ENCODE measurements at regions not wholly inside any gene's neighbourhood (a gene's known extent, or its start where the extent isn't known, plus 50 kb on each side); places are given as distances from the start of the nearest gene placed in this dataset.
"Not testable (repeated sequence)": the region's sequence is repeated elsewhere in the genome, so short reads cannot be mapped to it uniquely, and the experiment has no call there.

DNA sequence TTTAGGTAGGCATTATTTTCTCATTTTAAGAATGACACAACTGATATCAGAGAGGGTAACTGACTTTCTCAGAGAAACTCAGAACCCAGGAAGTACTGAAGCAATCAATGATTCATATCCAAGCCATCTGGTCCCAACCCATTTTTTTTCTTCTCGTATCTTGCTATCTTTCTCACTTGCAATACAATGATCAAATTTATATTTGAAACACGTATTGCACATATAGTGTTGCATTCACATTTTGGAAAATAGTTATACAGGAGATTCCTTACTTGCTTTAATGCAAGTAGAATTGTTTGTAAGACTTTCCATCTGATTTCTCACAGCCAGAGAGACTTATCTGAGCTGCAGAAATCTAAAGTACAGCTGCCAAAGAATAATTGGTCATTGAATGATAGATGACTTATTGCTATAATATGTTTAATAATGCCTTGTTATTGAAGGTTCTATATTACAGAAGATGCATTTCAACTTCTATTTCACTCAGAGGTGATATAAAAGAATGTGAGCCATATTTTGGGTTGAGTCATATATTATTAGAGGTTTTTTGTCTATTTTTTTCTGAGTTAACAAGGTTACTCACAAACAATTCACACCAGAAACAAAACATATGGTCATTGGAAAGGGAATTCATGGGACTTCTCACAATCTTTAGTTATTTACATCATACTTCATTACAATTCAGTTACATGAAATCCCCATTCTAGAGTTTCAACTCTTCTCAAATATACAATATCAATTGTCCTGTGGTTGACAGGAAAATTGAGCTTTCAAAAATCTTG is 337.5 kb upstream of the CITED2 start:
- DNase-seq (ENCODE audit: low read depth): peak; percentile 87

- no peak for DNase-seq (ENCODE audit: low read depth)
Measured at GRCh38 chr6:139710556-139710955, 336.1 kb upstream of the CITED2 start.

DNA sequence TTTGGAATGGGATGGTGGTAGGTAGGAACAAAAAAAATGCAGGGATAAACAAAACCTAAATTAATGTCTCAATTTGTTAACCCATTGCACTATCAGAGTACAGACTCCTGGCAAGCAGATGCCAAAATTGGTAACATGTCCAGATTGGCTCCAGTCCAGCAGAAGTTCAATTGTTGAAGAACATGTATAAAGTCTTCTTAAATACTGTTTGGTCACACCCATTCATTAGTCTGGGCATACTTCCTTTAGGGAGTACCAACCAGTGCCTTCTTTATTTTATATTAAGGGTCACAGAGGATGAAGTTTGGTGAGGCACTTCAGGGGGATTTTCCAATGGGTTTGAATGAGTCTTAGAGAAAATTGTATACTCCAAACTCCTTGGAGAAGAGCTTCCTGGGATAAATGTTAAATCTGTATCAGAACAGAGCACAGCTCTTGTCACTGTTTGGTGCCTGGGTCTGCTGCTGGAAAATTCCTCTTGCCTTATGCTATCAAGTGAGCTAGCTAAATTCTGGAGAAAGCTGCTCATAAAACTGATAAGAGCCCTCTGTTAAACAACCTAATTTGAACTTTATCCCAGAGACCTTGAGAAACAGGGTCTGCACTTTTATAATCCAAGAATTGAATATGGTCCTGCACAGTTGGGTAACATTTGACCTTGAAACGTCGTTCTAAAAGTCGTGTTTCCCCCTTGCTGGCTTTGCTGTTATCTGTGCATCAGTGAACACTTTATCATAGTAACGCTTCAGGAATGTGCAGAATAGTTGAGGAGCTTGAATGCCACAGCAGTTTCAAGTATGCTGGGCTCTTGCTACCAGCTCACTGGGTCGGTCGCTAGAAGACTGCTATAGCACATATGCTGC is 334.1 kb upstream of the CITED2 start:
- DNase-seq (ENCODE audit: low read depth): peak; percentile 93

- no peak for DNase-seq (ENCODE audit: low read depth)
Measured at GRCh38 chr6:139706912-139707311, 332.5 kb upstream of the CITED2 start.

DNA sequence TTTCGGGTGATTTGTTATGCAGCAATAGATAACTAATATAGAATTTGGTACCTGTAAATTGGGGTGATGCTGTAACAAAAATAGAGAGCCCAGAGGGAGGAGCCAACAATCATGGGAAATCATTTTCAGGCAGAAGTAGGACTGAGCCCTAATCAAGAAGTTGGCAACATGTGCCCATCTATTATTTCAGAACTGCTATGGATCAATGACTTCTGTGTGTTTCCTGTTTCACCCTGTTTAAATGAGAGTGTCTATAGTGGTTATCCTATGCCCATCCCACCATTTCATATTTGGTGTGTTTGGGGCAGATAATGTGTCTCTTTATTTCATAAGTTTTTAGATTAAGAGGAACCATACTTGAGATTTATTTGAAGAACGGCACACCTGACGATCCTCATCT is 330.8 kb upstream of the CITED2 start:
- no peak for DNase-seq (ENCODE audit: low read depth)

GRCh38 chr6:139703780-139704179 is 329.3 kb upstream of the CITED2 start:
- no peak for DNase-seq (ENCODE audit: low read depth)

- DNase-seq (ENCODE audit: low read depth): no peak
Measured at GRCh38 chr6:139702706-139703105, 328.3 kb upstream of the CITED2 start.

DNA sequence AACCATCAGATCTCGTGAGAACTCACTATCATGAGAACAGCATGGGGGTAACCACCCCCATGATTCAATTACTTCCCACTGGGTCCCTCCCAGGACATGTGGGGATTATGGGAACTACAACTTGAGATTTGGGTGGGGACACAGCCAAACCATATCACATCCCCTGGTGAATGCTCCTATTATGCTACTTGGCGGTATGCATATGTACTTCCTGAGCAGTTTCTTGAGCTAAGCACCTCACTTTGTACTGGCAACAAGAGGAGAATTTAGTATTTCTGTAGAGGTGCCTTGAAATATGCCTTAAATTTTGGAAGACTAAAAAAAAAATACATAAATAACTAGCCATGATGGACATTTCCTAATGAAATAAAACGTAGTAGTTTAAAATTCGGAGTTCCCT is 327.2 kb upstream of the CITED2 start:
- no peak for DNase-seq (ENCODE audit: low read depth)

DNA sequence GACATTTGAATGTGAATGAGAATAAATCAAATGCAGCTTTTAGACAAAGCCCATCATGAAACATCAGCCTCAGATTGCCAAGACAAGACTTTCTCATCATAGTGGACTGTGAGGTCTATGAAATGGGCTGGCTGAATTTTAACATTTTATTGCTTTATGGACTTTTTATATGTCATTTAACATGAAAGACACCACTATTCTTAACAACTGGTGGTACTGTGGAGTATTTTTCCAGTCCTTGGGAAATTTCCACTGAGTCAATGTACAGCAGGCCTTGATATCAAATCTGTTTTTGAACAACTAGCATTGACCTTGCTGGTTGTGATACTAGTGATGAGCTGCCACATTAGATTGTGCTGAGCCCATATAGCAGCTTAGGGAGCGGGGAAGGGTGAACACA is 326.6 kb upstream of the CITED2 start:
- no peak for DNase-seq (ENCODE audit: low read depth)

DNA sequence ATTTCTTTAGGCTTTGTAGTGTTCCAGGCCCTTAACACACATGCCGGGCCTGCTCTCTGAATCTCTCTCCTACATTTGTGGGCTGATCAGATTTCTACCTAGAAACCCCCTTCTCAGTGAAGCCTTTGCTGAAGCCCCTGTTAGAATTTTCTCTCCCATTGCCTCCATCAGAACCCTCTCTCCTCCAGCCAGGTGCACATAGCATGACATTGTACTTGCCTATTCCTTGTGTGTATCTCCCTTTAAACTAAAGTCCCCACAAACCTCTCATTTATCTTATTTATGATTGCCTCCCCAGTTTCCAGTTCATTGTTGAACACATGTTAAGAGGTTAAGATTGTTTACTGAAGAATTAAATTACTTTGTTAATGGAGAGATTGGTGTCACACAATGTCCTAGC is 325.5 kb upstream of the CITED2 start:
- no peak for DNase-seq (ENCODE audit: low read depth)

DNA sequence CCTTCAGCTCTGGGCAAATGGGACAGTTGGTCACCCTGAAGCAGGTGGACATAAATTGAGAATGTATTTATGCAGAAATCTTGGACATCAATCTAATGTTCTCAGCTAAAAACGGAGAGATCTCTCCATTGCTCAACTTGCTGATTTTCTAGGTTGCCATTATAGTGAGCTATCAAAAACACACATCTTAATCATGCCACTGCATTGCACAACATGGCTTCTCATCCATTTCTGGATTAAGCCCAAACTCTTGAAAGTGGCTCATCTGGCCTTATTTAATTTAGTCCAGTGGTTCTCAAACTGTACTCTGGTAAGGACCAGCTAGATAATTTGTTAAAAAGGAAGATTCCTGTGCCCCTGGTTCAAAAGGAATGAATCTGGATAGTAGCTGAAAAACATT is 324.9 kb upstream of the CITED2 start:
- peak; percentile 87 for DNase-seq (ENCODE audit: low read depth)

DNA sequence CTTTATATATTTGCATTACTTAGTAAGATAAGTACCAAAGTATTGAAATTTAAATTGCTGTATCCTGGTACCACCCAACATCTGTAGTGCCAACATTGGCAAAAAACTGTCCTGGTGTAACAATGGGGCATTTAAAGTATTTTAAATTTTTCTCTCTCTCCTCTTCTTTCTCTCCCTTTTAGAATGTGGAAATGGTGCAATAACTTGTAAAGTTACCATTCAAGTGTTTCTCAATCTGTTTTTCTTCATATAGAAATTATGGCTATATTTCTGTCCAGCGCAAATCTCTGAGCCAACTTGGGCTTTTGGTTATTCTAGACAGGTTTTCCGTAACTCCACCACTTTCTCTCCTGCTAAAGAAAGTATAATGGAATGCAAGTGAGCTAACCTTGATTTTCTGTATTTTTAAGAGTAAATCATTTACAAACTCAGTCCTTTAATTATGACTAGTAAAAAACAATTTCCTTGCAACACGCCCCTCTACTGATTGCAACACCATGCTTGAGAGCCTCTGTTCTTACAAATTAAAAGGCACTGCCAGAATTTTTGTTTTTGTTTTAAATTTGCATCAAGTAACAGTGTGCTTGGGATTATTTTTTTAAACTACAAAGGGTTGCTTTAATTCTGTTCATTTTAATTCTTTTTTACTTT is 324.2 kb upstream of the CITED2 start:
- peak; percentile 59 for DNase-seq (ENCODE audit: low read depth)

DNA sequence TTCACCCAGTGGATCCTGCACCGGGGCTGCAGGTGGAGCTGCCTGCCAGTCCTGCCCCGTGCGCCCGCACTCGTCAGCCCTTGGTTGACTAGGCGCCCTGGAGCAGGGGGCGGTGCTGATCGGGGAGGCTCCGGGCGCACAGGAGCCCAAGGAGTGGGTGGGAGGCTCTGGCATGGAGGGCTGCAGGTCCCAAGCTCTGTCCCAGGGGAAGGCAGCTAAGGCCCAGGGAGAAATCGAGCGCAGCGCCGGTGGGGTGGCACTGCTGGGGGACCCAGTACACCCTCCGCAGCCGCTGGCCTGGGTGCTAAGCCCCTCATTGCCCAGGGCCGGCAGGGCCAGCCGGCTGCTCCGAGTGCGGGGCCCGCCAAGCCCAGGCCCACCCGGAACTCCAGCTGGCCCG is 323.4 kb upstream of the CITED2 start:
- not testable (repeated sequence) for DNase-seq (ENCODE audit: low read depth)

DNA sequence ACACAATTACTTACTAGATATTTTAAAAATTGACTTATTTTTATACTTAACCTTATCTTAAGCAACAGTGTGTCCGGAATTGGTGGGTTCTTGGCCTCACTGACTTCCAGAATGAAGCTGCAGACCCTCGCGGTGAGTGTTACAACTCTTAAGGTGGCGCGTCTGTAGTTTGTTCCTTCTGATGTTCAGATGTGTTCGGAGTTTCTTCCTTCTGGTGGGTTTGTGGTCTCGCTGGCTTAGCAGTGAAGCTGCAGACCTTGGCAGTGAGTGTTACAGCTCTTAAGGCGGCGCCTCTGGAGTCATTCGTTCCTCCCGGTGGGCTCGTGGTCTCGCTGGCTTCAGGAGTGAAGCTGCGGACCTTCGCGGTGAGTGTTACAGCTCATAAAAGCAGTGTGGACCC is 322.5 kb upstream of the CITED2 start:
- not testable (repeated sequence) for DNase-seq (ENCODE audit: low read depth)

DNA sequence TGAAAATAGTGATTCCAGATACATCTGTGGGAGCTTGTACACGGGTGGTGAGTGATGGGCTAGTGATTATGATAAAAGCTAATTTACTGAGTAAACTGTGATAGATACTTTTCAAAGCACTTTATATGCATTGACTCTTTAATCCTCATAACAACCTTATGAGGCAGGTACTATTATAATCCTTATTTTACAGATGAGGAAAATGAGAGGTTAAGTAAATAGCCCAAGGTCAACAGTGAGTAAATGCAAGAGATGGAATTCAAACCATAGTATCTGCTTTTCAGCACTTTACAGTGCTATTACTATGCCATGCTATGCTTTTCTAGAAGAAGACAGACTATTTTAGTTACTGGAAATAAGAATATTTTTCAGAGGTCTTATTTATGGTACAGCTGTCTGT is 320.9 kb upstream of the CITED2 start:
- DNase-seq (ENCODE audit: low read depth): no peak

GRCh38 chr6:139693735-139694134 is 319.3 kb upstream of the CITED2 start:
- no peak for DNase-seq (ENCODE audit: low read depth)

DNA sequence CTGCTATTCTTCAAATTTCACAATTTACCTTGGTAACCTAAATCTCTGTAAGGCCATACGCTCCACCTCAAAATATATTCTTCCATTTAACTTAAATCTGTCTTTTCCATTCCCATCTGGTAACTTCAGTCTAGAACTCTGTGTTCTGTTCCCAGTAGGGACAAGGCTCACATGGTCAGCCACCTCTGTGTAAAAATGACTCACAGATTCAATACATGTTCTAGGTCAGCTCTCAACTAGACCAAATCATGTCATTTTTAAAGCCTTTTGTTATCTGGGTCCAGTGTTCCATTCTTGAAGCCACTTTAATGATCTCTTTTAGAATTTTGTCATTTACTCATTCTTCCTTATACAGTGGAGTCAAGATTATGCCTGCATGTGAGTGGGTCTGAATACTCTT is 315.6 kb upstream of the CITED2 start:
- DNase-seq (ENCODE audit: low read depth): peak; percentile 20

DNA sequence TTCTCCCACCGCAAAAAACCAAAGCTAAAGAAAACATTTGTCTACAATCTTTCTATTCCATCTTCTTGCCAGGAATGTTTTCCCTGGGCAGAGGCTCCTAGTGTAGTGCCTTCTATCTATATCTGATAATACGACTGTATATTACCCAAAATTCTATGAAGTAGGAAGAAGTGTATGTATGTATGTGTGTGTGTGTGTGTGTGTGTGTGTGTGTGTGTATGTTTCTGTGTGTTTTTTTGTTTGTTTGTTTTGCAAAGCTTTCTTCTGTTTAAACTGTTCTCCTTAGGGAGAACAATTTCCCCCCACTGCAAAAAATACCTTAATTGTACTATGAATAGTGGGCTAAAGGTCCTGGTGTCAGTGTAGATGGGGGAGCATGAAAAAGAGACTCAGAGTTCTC is 312.6 kb upstream of the CITED2 start:
- DNase-seq (ENCODE audit: low read depth): no peak

DNA sequence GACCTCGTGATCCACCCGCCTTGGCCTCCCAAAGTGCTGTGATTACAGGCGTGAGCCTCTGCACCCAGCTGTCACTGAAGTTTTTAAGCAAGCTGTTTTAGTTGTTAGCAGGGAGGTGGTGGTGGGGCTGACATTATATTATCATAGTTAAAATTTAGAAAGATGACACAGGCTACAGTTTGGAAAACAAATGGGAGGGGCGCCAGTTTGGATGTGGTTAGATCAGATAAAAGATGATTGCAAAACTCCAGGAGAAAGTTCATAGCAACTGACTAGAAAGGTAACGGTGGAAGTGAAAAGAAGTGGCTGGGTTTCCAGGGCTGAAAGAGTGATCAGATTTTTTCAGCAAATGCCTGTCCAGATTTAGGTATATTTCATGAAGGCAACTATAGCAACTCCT is 311.9 kb upstream of the CITED2 start:
- peak; percentile 55 for DNase-seq (ENCODE audit: low read depth)

GRCh38 chr6:139685009-139685408 is 310.6 kb upstream of the CITED2 start:
- DNase-seq (ENCODE audit: low read depth): no peak

- DNase-seq (ENCODE audit: low read depth): no peak
Measured at GRCh38 chr6:139680819-139681218, 306.4 kb upstream of the CITED2 start.

GRCh38 chr6:139679516-139680179 is 305.2 kb upstream of the CITED2 start:
- DNase-seq (ENCODE audit: low read depth): peak; percentile 74
